DOHH2 (cell line): ENCODE measurements at regions not wholly inside any gene's neighbourhood (a gene's known extent, or its start where the extent isn't known, plus 50 kb on each side); places are given as distances from the start of the nearest gene placed in this dataset.

Source experiments
- H3F3A ChIP-seq: fragments of 200-600 bp; sonication (generic), shearing (Covaris generic); 2 replicates; pipeline ENCODE4 v1.6.0; 2016; ENCODE audit warnings: antibody characterized with exemption, mild to moderate bottlenecking; ENCODE audit not compliant: control insufficient read depth, insufficient read depth
- H3K27ac ChIP-seq: fragments of 200-600 bp; sonication (generic); 2 replicates; pipeline ENCODE4 v1.5.1; 2014; ENCODE audit warnings: low read depth, mild to moderate bottlenecking, low read length, moderate library complexity
- H3K27me3 ChIP-seq: fragments of 200-600 bp; sonication (generic); 2 replicates; pipeline ENCODE4 v1.6.1; 2014; ENCODE audit warnings: mild to moderate bottlenecking, low read length, mixed read lengths; ENCODE audit not compliant: control insufficient read depth
- H3K36me3 ChIP-seq: fragments of 200-600 bp; sonication (generic); 2 replicates; pipeline ENCODE4 v1.6.1; 2014; ENCODE audit warnings: mild to moderate bottlenecking, low read length, moderate library complexity, mixed read lengths; ENCODE audit not compliant: control insufficient read depth
- H3K4me1 ChIP-seq: fragments of 200-600 bp; sonication (generic); 2 replicates; pipeline ENCODE4 v1.6.1; 2014; ENCODE audit warnings: mild to moderate bottlenecking, low read length, mixed read lengths; ENCODE audit not compliant: control insufficient read depth
- H3K4me2 ChIP-seq: fragments of 200-600 bp; sonication (generic); 2 replicates; pipeline ENCODE4 v1.6.0; 2014; ENCODE audit warnings: mild to moderate bottlenecking, low read length, moderate library complexity
- H3K4me3 ChIP-seq: fragments of 200-600 bp; sonication (generic); 2 replicates; pipeline ENCODE4 v1.5.1; 2014; ENCODE audit warnings: mild to moderate bottlenecking, low read length, mixed read lengths
- H3K79me2 ChIP-seq: fragments of 200-600 bp; sonication (generic); 2 replicates; pipeline ENCODE4 v1.6.1; 2014; ENCODE audit warnings: mild to moderate bottlenecking, low read length, mixed read lengths; ENCODE audit not compliant: control insufficient read depth
- H3K9me2 ChIP-seq: fragments of 200-600 bp; sonication (generic); replicated peaks from 2 replicates; pipeline ENCODE4 v1.6.1; 2014; ENCODE audit warnings: mild to moderate bottlenecking, low read length, mixed read lengths; ENCODE audit not compliant: control insufficient read depth
- H3K9me3 ChIP-seq: fragments of 200-600 bp; sonication (generic); 2 replicates; pipeline ENCODE4 v1.6.1; 2014; ENCODE audit warnings: antibody characterized with exemption, low read length, mixed read lengths; ENCODE audit not compliant: control insufficient read depth, insufficient read depth
- H4K20me1 ChIP-seq: fragments of 200-600 bp; sonication (generic); 2 replicates; pipeline ENCODE4 v1.6.0; 2014; ENCODE audit warnings: low read depth, mild to moderate bottlenecking, antibody characterized with exemption, low read length, moderate library complexity; ENCODE audit not compliant: control insufficient read depth, insufficient read depth
- CTCF ChIP-seq: fragments of 200-600 bp; sonication (generic); IDR thresholded peaks from one replicate; pipeline ENCODE4 v1.5.1; 2014; ENCODE audit warnings: antibody characterized with exemption, mild to moderate bottlenecking, low read depth, low read length; ENCODE audit not compliant: poor library complexity, severe bottlenecking
- EZH2phosphoT487 ChIP-seq: fragments of 200-600 bp; sonication (generic); IDR thresholded peaks from 2 replicates; pipeline ENCODE4 v1.6.1; 2017; ENCODE audit warnings: borderline replicate concordance, mild to moderate bottlenecking, antibody characterized with exemption, low read length, moderate library complexity, mixed read lengths

GRCh38 chr15:53446376-53446775 lies 313.1 kb downstream of the WDR72 start:
- Histone ChIP-seq H3K36me3 (no peaks in the 10 kb centered on the region), H3K27ac (no peak overlapping the region), H3K27me3 (no peaks in the 10 kb centered on the region), H4K20me1 (no peaks in the 10 kb centered on the region), H3K4me1 (no peaks in the 10 kb centered on the region), H3K9me3 (no peaks in the 10 kb centered on the region), H3F3A (no peaks in the 10 kb centered on the region), H3K4me3 (no peak overlapping the region), H3K4me2 (no peak overlapping the region), H3K9me2 (no peaks in the 10 kb centered on the region; the same call in 1 of the 2 replicates), H3K79me2 (no peaks in the 10 kb centered on the region)
- TF ChIP-seq EZH2phosphoT487, result no peak
- no peak for TF ChIP-seq CTCF

- H3K9me3 ChIP-seq, result no peaks in the 10 kb centered on the region
- H3F3A ChIP-seq, result no peaks in the 10 kb centered on the region
- H3K36me3 ChIP-seq, result no peaks in the 10 kb centered on the region
- no peaks in the 10 kb centered on the region; the same call in 1 of the 2 replicates for H3K9me2 ChIP-seq
- H3K79me2 ChIP-seq, result no peaks in the 10 kb centered on the region
- H4K20me1 ChIP-seq, result no peaks in the 10 kb centered on the region
- H3K4me2 ChIP-seq, result no peak overlapping the region
- H3K4me1 ChIP-seq, result no peaks in the 10 kb centered on the region
- H3K27ac ChIP-seq, result no peak overlapping the region
- H3K4me3 ChIP-seq, result no peak overlapping the region
- no peaks in the 10 kb centered on the region for H3K27me3 ChIP-seq
- TF ChIP-seq CTCF, result no peak
- TF ChIP-seq EZH2phosphoT487, result no peak
These were observed 313.9 kb downstream of the WDR72 start for GRCh38 chr15:53445531-53445930.

GRCh38 chr15:53437985-53438841 lies 321.2 kb downstream of the WDR72 start:
- H3F3A ChIP-seq, result no peaks in the 10 kb centered on the region
- no peaks in the 10 kb centered on the region for H4K20me1 ChIP-seq
- H3K36me3 ChIP-seq, result no peaks in the 10 kb centered on the region
- TF ChIP-seq EZH2phosphoT487, result no peak
- TF ChIP-seq CTCF, result no peak
- no peak overlapping the region for H3K27ac ChIP-seq
- no peaks in the 10 kb centered on the region for H3K4me1 ChIP-seq
- no peaks in the 10 kb centered on the region for H3K9me3 ChIP-seq
- no peaks in the 10 kb centered on the region for H3K79me2 ChIP-seq
- no peaks in the 10 kb centered on the region for H3K9me2 ChIP-seq
- H3K4me3 ChIP-seq, result no peak overlapping the region
- no peaks in the 10 kb centered on the region for H3K27me3 ChIP-seq
- no peak overlapping the region for H3K4me2 ChIP-seq
